Stimulated activated memory B cell treated with anti-CD40 and anti-IgM and Interleukin-4, amounts not matched to agents 10 μg/mL and 1 μg/mL and 100 μg/mL, for 72 hours (primary cell): ENCODE measurements at regions not wholly inside any gene's neighbourhood (a gene's known extent, or its start where the extent isn't known, plus 50 kb on each side); places are given as distances from the start of the nearest gene placed in this dataset.

Source experiments
- ATAC-seq: fragments of 150-1000 bp; cut with Tn5 transposase; 2 replicates; pipeline ENCODE4 v1.10.0; 2021
- H3K27ac Mint-ChIP-seq: one replicate; pipeline ENCODE4 v1.8.0; 2022; ENCODE audit warnings: mild to moderate bottlenecking, mixed read lengths
- H3K27me3 Mint-ChIP-seq: one replicate; pipeline ENCODE4 v1.8.0; 2022; ENCODE audit warnings: mixed read lengths
- H3K36me3 Mint-ChIP-seq: one replicate; pipeline ENCODE4 v1.8.0; 2022; ENCODE audit warnings: mixed read lengths
- H3K4me1 Mint-ChIP-seq: one replicate; pipeline ENCODE4 v1.8.0; 2022; ENCODE audit warnings: mixed read lengths
- H3K4me3 Mint-ChIP-seq: one replicate; pipeline ENCODE4 v1.8.0; 2022; ENCODE audit warnings: mild to moderate bottlenecking, moderate library complexity, mixed read lengths
- H3K9me3 Mint-ChIP-seq: one replicate; pipeline ENCODE4 v1.8.0; 2022; ENCODE audit warnings: mixed read lengths

GRCh38 chr6:3573670-3574069, 116.8 kb upstream of the SLC22A23 start:
- Mint-ChIP-seq H3K4me3 (no peak overlapping the region), H3K27me3 (peaks cover 26% of the 10 kb centered on the region), H3K27ac (no peak overlapping the region), H3K36me3 (no peaks in the 10 kb centered on the region), H3K9me3 (no peaks in the 10 kb centered on the region), H3K4me1 (no peaks in the 10 kb centered on the region)
- ATAC-seq: no peak

GRCh38 chr6:3571836-3572235, 115.0 kb upstream of the SLC22A23 start:
- Mint-ChIP-seq H3K4me3 (no peak overlapping the region), H3K4me1 (no peaks in the 10 kb centered on the region), H3K9me3 (no peaks in the 10 kb centered on the region), H3K36me3 (no peaks in the 10 kb centered on the region), H3K27ac (no peak overlapping the region), H3K27me3 (peaks cover 26% of the 10 kb centered on the region)
- ATAC-seq: peak; percentile 18

DNA sequence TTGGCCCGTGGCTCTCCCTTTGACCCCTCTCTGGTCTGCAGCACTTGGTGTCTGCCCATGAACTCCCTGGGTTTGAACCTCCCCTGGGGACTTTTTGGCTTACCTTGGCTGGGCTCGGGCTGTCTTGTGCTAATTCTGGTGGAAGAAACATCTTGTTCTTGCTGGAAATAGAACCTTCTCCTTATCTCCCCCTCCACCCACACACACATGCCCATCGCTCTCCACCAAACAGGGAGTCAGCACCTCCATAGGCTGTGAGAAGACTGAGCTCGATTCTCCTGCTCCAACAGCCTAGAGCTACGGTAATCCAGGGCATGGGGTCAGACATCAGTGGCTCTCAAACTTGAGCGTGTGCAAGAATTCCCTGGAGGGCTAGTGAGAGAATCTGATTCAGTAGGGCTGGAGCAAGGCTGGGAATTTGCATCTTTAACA, 114.4 kb upstream of the SLC22A23 start:
- peaks cover 26% of the 10 kb centered on the region for H3K27me3 Mint-ChIP-seq
- no peak overlapping the region for H3K27ac Mint-ChIP-seq
- H3K36me3 Mint-ChIP-seq: no peaks in the 10 kb centered on the region
- no peaks in the 10 kb centered on the region for H3K9me3 Mint-ChIP-seq
- no peaks in the 10 kb centered on the region for H3K4me1 Mint-ChIP-seq
- no peak overlapping the region for H3K4me3 Mint-ChIP-seq
- no peak for ATAC-seq

GRCh38 chr6:3569816-3570215, 113.0 kb upstream of the SLC22A23 start:
- no peak overlapping the region for H3K27ac Mint-ChIP-seq
- H3K36me3 Mint-ChIP-seq: no peaks in the 10 kb centered on the region
- ATAC-seq: no peak
- H3K27me3 Mint-ChIP-seq: peaks cover 26% of the 10 kb centered on the region
- no peaks in the 10 kb centered on the region for H3K9me3 Mint-ChIP-seq
- no peak overlapping the region for H3K4me3 Mint-ChIP-seq
- H3K4me1 Mint-ChIP-seq: no peaks in the 10 kb centered on the region

DNA sequence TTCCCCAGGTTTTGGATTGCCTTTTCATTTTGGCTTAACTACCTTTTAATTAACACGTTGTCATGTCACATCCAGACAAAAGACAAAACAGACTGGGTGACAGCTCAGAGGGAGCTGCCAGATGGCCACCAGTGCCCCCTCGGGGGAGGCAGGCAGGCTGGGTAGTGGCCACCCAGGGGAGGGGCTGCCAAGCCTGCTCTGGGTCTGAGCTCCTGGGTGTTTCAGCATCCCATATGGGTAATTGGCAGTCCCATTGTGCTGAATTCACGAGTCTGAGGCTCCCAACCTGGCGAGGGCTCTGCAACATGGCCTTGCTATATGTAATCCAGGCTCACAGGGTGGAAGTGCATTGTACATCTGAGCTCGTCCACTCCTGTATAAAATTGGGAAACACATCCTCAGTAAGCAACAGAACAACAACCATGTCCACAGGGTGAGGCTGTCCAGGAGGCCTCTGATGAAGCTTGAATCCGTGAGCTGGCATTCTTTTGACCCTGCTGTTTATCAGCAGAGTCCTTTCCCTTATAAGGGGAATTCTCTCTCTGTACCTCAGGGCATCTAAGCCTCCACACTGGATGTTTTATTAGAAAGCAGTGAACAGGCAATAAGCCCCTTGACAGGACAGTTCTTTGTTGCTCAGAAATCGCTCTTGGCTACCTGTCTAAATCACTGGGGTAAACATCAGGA, 111.7 kb upstream of the SLC22A23 start:
- ATAC-seq: no peak
- Mint-ChIP-seq H3K4me1 (no peaks in the 10 kb centered on the region), H3K27ac (no peak overlapping the region), H3K36me3 (no peaks in the 10 kb centered on the region), H3K4me3 (no peak overlapping the region), H3K9me3 (no peaks in the 10 kb centered on the region), H3K27me3 (peaks cover 32% of the 10 kb centered on the region)

DNA sequence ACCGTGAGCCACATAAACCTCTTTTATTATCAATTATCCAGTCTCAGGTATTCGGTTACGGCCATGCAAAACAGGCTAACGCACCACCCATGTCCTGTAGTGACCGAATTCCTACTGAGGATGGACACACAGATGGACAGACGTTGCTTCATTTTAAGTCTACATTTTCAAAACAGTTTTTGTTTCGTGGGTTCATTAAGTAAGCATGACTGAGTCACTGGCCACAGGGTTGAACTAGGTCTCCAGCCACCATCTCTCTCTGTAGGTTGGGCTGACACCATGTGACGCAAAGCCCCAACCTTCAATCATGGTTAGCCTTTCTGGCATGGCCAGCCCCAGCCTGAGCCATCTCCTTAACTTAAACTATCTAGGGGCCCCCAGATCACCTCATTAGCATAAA, 110.0 kb upstream of the SLC22A23 start:
- H3K4me3 Mint-ChIP-seq: no peak overlapping the region
- no peaks in the 10 kb centered on the region for H3K36me3 Mint-ChIP-seq
- no peaks in the 10 kb centered on the region for H3K9me3 Mint-ChIP-seq
- H3K27me3 Mint-ChIP-seq: peaks cover 33% of the 10 kb centered on the region
- no peaks in the 10 kb centered on the region for H3K4me1 Mint-ChIP-seq
- ATAC-seq: no peak
- no peak overlapping the region for H3K27ac Mint-ChIP-seq

DNA sequence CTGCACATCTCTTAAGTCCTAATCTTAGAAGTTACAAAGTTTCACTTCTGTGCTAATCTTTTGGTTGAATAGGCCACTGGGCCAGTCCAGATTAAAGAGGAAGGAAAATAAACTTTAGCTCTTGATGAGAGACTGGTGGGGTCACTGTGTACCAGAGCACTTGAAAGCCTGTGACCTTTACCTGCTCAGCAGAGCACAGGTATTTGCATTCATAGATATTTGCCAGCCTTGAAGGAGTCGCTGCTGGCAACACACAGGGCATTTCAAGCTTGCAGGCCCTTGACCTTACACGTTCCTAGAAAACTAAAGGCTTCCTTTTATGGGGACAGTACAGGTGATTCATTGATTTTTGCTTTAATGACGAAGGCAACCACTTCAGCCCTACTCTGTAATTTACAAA, 108.4 kb upstream of the SLC22A23 start:
- Mint-ChIP-seq H3K27me3 (peaks cover 18% of the 10 kb centered on the region), H3K27ac (no peak overlapping the region), H3K4me3 (no peak overlapping the region), H3K36me3 (no peaks in the 10 kb centered on the region), H3K9me3 (no peaks in the 10 kb centered on the region), H3K4me1 (no peaks in the 10 kb centered on the region)
- no peak for ATAC-seq

DNA sequence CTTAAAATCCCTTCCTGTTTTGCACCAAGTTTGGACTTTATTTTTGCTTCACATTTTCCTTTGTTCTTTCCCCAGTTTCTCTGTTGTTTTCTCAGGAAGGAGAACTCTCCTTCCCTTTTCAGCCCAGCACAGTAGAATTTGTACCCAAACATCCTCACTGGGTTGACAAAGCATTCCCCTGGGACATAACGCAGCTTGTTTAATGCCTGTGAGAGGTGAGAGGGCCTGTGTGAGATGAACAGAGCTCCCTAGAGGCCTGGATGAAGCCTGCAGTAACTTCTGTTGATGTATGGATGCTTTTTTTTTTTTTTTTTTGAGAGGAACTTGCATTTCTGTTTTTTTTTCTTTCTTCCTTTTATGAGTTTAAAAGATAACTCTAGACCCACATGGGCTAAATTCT, 104.9 kb upstream of the SLC22A23 start:
- H3K36me3 Mint-ChIP-seq: no peaks in the 10 kb centered on the region
- H3K27ac Mint-ChIP-seq: no peak overlapping the region
- H3K4me3 Mint-ChIP-seq: no peak overlapping the region
- no peak for ATAC-seq
- no peaks in the 10 kb centered on the region for H3K9me3 Mint-ChIP-seq
- H3K4me1 Mint-ChIP-seq: no peaks in the 10 kb centered on the region
- H3K27me3 Mint-ChIP-seq: peaks cover 23% of the 10 kb centered on the region

DNA sequence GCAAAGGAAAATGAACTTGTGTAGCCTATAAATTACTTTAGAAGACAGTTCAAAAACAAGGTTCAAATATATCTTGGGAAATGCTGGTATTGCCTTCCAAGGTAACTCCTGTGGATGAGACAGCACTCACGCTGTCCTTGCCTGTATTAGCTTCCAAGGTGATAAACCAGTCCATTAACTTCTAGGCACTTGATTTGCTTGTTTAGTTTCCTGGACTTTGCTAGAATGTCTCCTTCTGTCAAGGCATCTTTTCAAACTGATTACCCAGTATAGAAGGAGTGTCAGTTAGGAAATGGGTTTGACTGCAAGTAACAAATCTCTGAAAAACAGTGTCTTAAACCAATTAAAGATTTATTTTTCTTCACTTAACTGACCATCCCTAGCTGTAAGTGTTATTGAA, 103.4 kb upstream of the SLC22A23 start:
- Mint-ChIP-seq H3K4me3 (no peak overlapping the region), H3K27me3 (peaks cover 28% of the 10 kb centered on the region), H3K27ac (no peak overlapping the region), H3K9me3 (no peaks in the 10 kb centered on the region), H3K4me1 (no peaks in the 10 kb centered on the region), H3K36me3 (no peaks in the 10 kb centered on the region)
- ATAC-seq: no peak

DNA sequence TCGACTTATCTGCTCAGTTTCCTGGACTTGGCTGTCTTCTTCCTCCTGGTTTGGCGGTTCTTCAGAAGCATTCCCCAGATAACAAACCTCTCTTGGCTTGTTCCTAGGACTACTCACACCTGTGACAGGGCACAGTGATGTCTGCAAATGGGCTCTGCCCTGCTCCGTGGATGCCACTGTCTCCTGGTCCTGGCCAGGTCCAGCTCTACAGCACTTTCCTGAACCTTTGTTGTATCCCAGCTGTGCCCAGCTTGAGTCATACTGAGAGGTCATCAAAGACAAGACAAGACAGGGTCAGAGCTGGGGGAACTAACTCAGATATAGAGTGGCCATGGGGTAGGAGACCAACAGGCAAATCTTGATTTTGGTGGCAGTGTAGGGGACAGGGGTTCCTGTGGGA, 102.7 kb upstream of the SLC22A23 start:
- H3K9me3 Mint-ChIP-seq: no peaks in the 10 kb centered on the region
- no peak overlapping the region for H3K4me3 Mint-ChIP-seq
- H3K27me3 Mint-ChIP-seq: peaks cover 32% of the 10 kb centered on the region
- no peak for ATAC-seq
- H3K4me1 Mint-ChIP-seq: no peaks in the 10 kb centered on the region
- H3K36me3 Mint-ChIP-seq: no peaks in the 10 kb centered on the region
- no peak overlapping the region for H3K27ac Mint-ChIP-seq

GRCh38 chr6:3557336-3557735, 100.5 kb upstream of the SLC22A23 start:
- Mint-ChIP-seq H3K4me1 (no peaks in the 10 kb centered on the region), H3K4me3 (no peak overlapping the region), H3K27ac (no peak overlapping the region), H3K9me3 (no peaks in the 10 kb centered on the region), H3K36me3 (no peaks in the 10 kb centered on the region), H3K27me3 (peaks cover 33% of the 10 kb centered on the region)
- no peak for ATAC-seq

DNA sequence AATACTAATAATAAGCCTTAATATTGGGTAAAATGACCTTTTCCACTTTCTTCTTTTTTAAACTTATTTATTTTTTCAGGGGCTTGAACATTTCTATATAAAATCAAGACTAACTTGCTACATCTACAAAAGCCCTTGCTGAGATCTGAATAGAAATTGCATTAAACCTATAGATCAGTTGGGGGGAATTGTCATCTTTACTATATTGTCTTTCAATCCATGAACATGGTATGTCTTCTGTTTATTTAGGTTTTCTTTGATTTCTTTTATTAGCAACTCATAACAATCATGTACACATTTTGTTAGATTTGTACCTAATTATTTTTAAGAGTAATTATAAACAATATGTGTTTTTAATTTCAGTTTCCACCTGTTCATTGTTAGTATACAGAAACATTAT, 96.4 kb upstream of the SLC22A23 start:
- H3K36me3 Mint-ChIP-seq: no peaks in the 10 kb centered on the region
- no peak overlapping the region for H3K27ac Mint-ChIP-seq
- no peak for ATAC-seq
- H3K27me3 Mint-ChIP-seq: peaks cover 27% of the 10 kb centered on the region
- no peak overlapping the region for H3K4me3 Mint-ChIP-seq
- no peaks in the 10 kb centered on the region for H3K4me1 Mint-ChIP-seq
- peaks cover 17% of the 10 kb centered on the region for H3K9me3 Mint-ChIP-seq

GRCh38 chr6:3551716-3552511, 95.1 kb upstream of the SLC22A23 start:
- Mint-ChIP-seq H3K27me3 (peaks cover 29% of the 10 kb centered on the region), H3K4me3 (no peak overlapping the region), H3K36me3 (no peaks in the 10 kb centered on the region), H3K4me1 (no peaks in the 10 kb centered on the region), H3K27ac (no peak overlapping the region), H3K9me3 (peaks cover 21% of the 10 kb centered on the region)
- ATAC-seq: no peak

GRCh38 chr6:3549314-3549940, 92.6 kb upstream of the SLC22A23 start:
- Mint-ChIP-seq H3K36me3 (no peaks in the 10 kb centered on the region), H3K9me3 (peaks cover 21% of the 10 kb centered on the region), H3K27me3 (peaks cover 28% of the 10 kb centered on the region), H3K27ac (no peak overlapping the region), H3K4me1 (no peaks in the 10 kb centered on the region), H3K4me3 (no peak overlapping the region)
- no peak for ATAC-seq

DNA sequence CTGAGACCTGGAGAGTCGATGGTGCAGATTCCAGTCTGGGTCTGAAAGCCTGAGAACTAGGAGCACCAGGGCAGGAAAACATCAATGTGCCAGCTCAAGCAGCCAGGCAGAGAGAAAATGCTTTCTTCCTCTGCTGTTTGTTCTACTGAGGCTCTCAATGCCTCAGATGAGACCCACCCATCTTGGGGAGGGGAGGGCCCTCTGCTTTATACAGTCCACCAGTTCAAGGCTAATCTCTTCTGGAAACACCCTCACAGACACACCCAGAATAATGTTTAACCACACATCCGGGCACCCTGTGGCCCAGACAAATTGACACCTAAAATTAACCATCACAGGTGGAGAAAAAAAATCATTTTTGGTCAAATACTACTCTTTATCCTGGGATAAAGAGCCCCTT, 89.3 kb upstream of the SLC22A23 start:
- ATAC-seq: no peak
- H3K9me3 Mint-ChIP-seq: peaks cover 16% of the 10 kb centered on the region
- no peak overlapping the region for H3K27ac Mint-ChIP-seq
- H3K27me3 Mint-ChIP-seq: peaks cover 32% of the 10 kb centered on the region
- H3K4me1 Mint-ChIP-seq: no peaks in the 10 kb centered on the region
- H3K4me3 Mint-ChIP-seq: no peak overlapping the region
- H3K36me3 Mint-ChIP-seq: no peaks in the 10 kb centered on the region

DNA sequence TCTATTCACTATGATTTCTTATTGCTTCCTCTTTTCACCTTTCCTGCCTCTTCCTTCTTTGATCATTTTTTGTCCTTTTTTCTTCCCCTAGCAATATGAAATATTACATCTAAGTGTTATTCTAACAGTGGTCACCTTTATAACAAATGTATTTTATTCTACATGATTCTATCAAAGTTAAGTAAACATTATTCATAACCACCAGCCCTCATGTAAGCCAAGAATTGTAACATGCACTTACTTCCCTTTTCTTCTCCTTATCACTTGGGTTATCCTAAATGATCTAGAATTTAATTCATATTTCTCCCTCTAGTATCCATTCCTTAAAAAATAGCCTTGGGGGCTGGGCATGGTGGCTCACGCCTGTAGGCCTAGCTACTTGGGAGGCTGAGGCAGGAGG, 88.3 kb upstream of the SLC22A23 start:
- H3K9me3 Mint-ChIP-seq: peaks cover 13% of the 10 kb centered on the region
- H3K4me3 Mint-ChIP-seq: no peak overlapping the region
- no peaks in the 10 kb centered on the region for H3K4me1 Mint-ChIP-seq
- peaks cover 32% of the 10 kb centered on the region for H3K27me3 Mint-ChIP-seq
- no peak for ATAC-seq
- no peak overlapping the region for H3K27ac Mint-ChIP-seq
- H3K36me3 Mint-ChIP-seq: no peaks in the 10 kb centered on the region
